ENCODE measurements at regions not wholly inside any gene's neighbourhood (a gene's known extent, or its start where the extent isn't known, plus 50 kb on each side); places are given as distances from the start of the nearest gene placed in this dataset.

DNA sequence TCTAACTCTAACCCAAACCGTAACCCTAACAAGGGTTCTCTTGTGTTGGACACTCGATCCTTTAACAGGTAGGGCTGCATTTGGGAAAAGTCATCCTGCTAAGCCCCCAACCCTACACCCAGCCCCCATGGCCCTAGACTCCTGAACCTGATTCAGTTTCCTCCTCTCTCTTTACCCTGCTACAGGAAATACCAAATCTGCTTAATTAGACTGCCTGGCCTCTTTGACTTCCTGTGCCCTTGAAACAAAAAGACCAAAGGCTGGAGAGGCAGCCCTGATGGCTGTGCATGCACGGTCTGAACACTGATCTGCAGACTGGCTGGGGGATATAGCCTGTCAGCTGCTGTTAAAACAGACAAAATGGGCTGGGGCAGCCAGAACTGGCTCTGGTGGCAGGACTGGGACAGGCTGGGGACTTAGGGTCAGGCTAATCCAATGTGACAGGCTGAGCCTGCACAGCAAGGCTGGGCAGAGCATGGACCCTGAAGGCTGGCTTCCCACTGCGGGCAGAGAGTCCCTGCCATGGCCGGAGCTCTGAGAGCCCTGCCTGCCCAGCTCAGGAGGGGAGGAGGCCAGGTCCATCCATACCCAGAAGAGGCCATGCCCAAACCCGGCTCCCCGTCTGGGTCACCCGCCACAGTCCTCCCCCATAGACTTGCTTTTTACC is 51.0 kb upstream of the MSMB start:
- H2AK5ac ChIP-seq (ENCODE audit: low read depth, low read length), result no peak overlapping the region
- H2BK20ac ChIP-seq (ENCODE audit: low read length), result no peak overlapping the region
- H3K14ac ChIP-seq (ENCODE audit: insufficient read length), result no peak overlapping the region
- no peak overlapping the region for H3K23ac ChIP-seq (ENCODE audit: insufficient read length)
- no peaks in the 10 kb centered on the region for H3K79me2 ChIP-seq (ENCODE audit: control insufficient read depth in 1 of 2, insufficient read depth in 2 of 2, low read length in 2 of 2)
- TF ChIP-seq, protein P1, sequence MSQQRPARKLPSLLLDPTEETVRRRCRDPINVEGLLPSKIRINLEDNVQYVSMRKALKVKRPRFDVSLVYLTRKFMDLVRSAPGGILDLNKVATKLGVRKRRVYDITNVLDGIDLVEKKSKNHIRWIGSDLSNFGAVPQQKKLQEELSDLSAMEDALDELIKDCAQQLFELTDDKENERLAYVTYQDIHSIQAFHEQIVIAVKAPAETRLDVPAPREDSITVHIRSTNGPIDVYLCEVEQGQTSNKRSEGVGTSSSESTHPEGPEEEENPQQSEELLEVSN (IDR thresholded peaks at IDR 0.05), result no peak
- TF ChIP-seq TBP (IDR thresholded peaks at IDR 0.05; ENCODE audit: low read depth, low read length), result no peak
- TF ChIP-seq TEAD4 (IDR thresholded peaks at IDR 0.05; ENCODE audit: low read depth, low read length), result no peak
- no peak for TF ChIP-seq CREB1 (IDR thresholded peaks at IDR 0.05)
- no peak for TF ChIP-seq KDM5A (IDR thresholded peaks at IDR 0.05; ENCODE audit: low read length)
- TF ChIP-seq EP300 (IDR thresholded peaks at IDR 0.05; ENCODE audit: borderline replicate concordance in 1 of 2, low read depth in 2 of 2, low read length in 2 of 2), result no peak
- TF ChIP-seq JUN (IDR thresholded peaks at IDR 0.05; ENCODE audit: low read depth, low read length), result no peak
- TF ChIP-seq EGR1 (IDR thresholded peaks at IDR 0.05; ENCODE audit: borderline replicate concordance, low read depth, low read length), result no peak
- TF ChIP-seq, protein P2, sequence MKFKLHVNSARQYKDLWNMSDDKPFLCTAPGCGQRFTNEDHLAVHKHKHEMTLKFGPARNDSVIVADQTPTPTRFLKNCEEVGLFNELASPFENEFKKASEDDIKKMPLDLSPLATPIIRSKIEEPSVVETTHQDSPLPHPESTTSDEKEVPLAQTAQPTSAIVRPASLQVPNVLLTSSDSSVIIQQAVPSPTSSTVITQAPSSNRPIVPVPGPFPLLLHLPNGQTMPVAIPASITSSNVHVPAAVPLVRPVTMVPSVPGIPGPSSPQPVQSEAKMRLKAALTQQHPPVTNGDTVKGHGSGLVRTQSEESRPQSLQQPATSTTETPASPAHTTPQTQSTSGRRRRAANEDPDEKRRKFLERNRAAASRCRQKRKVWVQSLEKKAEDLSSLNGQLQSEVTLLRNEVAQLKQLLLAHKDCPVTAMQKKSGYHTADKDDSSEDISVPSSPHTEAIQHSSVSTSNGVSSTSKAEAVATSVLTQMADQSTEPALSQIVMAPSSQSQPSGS (IDR thresholded peaks at IDR 0.05; ENCODE audit: low read length), result no peak
- TF ChIP-seq, protein P3, sequence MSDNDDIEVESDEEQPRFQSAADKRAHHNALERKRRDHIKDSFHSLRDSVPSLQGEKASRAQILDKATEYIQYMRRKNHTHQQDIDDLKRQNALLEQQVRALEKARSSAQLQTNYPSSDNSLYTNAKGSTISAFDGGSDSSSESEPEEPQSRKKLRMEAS (IDR thresholded peaks at IDR 0.05), result no peak
- 93% methylated on average over 6 of the region's 8 CpGs; no CpG with 5 or more reads in 1 of the 2 experiments for WGBS, 2 experiments (ENCODE audit: extremely low coverage in 1 of 2, insufficient coverage in 1 of 2, insufficient read length in 1 of 2, insufficient replicate concordance in 2 of 2, low coverage in 1 of 2, low lambda C conversion rate in 2 of 2, missing lambda C conversion rate in 1 of 2)
- H4K8ac ChIP-seq (ENCODE audit: extremely low read depth, insufficient read depth, low read length), result no peak overlapping the region
- DNase-seq (ENCODE audit: low read depth in 1 of 2, low spot score in 2 of 2) (no peak), FAIRE-seq (no peak)
- no peak overlapping the region for H3K9ac ChIP-seq (replicated peaks in 1 of 4; ENCODE audit: extremely low read depth in 1 of 4, low read depth in 3 of 4, low read length in 3 of 4)
- ChIA-PET CTCF (ENCODE audit: partially characterized antibody) (interaction anchor here (0.9 to 4.4 kb wide), 4 partner anchors 10 to 132 kb away, joined by 3 to 15 read pairs (median 5); no protein-coding TSS in a partner anchor), POLR2A (ENCODE audit: partially characterized antibody) (no interaction called here)
- H4K5ac ChIP-seq (ENCODE audit: insufficient read length, low read depth, low read length), result no peak overlapping the region
- H3K56ac ChIP-seq (replicated peaks; ENCODE audit: insufficient read length, low read depth, low read length), result no peak overlapping the region
- no peak overlapping the region for H2BK5ac ChIP-seq (ENCODE audit: low read depth, low read length)
- no peak overlapping the region for H2AFZ ChIP-seq (ENCODE audit: low read length)
- no peak overlapping the region for H2BK120ac ChIP-seq (replicated peaks; ENCODE audit: low read depth, low read length)
- no peak overlapping the region for H3K4me3 ChIP-seq (ENCODE audit: extremely low read depth in 1 of 4, insufficient read depth in 2 of 4, low read depth in 3 of 4, low read length in 4 of 4)
- no peaks in the 10 kb centered on the region for H3K79me1 ChIP-seq (ENCODE audit: low read depth, low read length)
- H4K20me1 ChIP-seq (replicated peaks in 1 of 2; ENCODE audit: control insufficient read depth in 1 of 2, insufficient read depth in 2 of 2, low read length in 2 of 2), result peaks cover 0 to 2% of the 10 kb centered on the region in 2 experiments
- H3K4me1 ChIP-seq (replicated peaks in 1 of 4; ENCODE audit: control insufficient read depth in 3 of 4, insufficient read depth in 4 of 4, low read length in 3 of 4), result peaks cover 0 to 8% (median 0%) of the 10 kb centered on the region in 4 experiments; a peak in 1 of 7 replicates
- H3K4me2 ChIP-seq (ENCODE audit: insufficient read depth in 1 of 2, low read depth in 2 of 2, low read length in 2 of 2), result no peak overlapping the region
- no peaks in the 10 kb centered on the region for H3K27me3 ChIP-seq (replicated peaks in 1 of 4; ENCODE audit: control insufficient read depth in 3 of 4, extremely low read depth in 1 of 4, insufficient read depth in 3 of 4, low read length in 3 of 4)
- no peak overlapping the region for H3K27ac ChIP-seq (ENCODE audit: low read depth, low read length)
- H2BK15ac ChIP-seq (ENCODE audit: low read length), result no peak overlapping the region
- peaks cover 9% of the 10 kb centered on the region; the same call in 1 of the 2 replicates for H3K23me2 ChIP-seq (ENCODE audit: low read depth, low read length)
- no peak overlapping the region; the same call in 1 of the 2 replicates for H2BK12ac ChIP-seq (ENCODE audit: low read depth, low read length)
- H3K9me3 ChIP-seq (ENCODE audit: insufficient read depth in 2 of 2, low read depth in 1 of 2, low read length in 1 of 2), result no peaks in the 10 kb centered on the region
- no peaks in the 10 kb centered on the region for H3K36me3 ChIP-seq (ENCODE audit: control insufficient read depth in 2 of 4, insufficient read depth in 4 of 4, low read length in 3 of 4)
- H3K4ac ChIP-seq (replicated peaks; ENCODE audit: insufficient read length, low read depth, low read length), result no peak overlapping the region
- no peak overlapping the region; the same call in 1 of the 2 replicates for H3K18ac ChIP-seq (ENCODE audit: extremely low read depth, low read length)
- no peak overlapping the region for H4K91ac ChIP-seq (replicated peaks; ENCODE audit: insufficient read length, low read length)
